Thoracic aorta (tissue), 2 donors: ENCODE measurements at regions not wholly inside any gene's neighbourhood (a gene's known extent, or its start where the extent isn't known, plus 50 kb on each side); places are given as distances from the start of the nearest gene placed in this dataset.

ENCODE experiments used
- ATAC-seq: fragments of 150-250 bp; one replicate; pipeline ENCODE4 v1.8.0; 2017; ENCODE audit warnings: low read depth; ENCODE audit not compliant: insufficient number of reproducible peaks, low FRiP score
- DNase-seq: peaks from one replicate; pipeline ENCODE4 v3.0.0-alpha.2; 2020; ENCODE audit warnings: low spot score
- H3K27ac ChIP-seq, 2 donors: fragments of 200-600 bp; sonication (generic); 1 replicate in 1 of 2; 2 replicates in 1 of 2; pipeline ENCODE4 v1.5.1; 2016; ENCODE audit warnings: mild to moderate bottlenecking in 2 of 2, moderate library complexity in 2 of 2
- H3K27me3 ChIP-seq: fragments of 200-600 bp; sonication (generic); replicated peaks from 2 replicates; pipeline ENCODE4 v1.6.0; 2016; ENCODE audit warnings: mild to moderate bottlenecking; ENCODE audit not compliant: insufficient read depth
- H3K36me3 ChIP-seq: fragments of 200-600 bp; sonication (generic); one replicate; pipeline ENCODE4 v1.5.1; 2016
- H3K4me1 ChIP-seq, 2 donors: fragments of 200-600 bp; sonication (generic); 1 replicate in 1 of 2; 2 replicates in 1 of 2; pipeline versions ENCODE4 v1.5.1 to v1.6.0; 2016; ENCODE audit warnings: low read depth in 2 of 2, mild to moderate bottlenecking in 1 of 2; ENCODE audit not compliant: control insufficient read depth in 1 of 2
- H3K4me3 ChIP-seq: fragments of 200-600 bp; sonication (generic); 2 replicates; pipeline ENCODE4 v1.5.1; 2016; ENCODE audit warnings: mild to moderate bottlenecking
- H3K9me3 ChIP-seq: fragments of 200-600 bp; sonication (generic); 2 replicates; pipeline ENCODE4 v1.5.1; 2016
- CTCF ChIP-seq: fragments of 200-600 bp; sonication (generic); IDR thresholded peaks from one replicate; pipeline ENCODE4 v1.5.1; 2019; ENCODE audit warnings: antibody characterized with exemption

- DNase-seq (no peak), ATAC-seq (no peak)
- peaks cover 9 to 21% of the 10 kb centered on the region in 2 donors for H3K4me1 ChIP-seq
- no peaks in the 10 kb centered on the region for H3K9me3 ChIP-seq
- H3K4me3 ChIP-seq, result no peak overlapping the region
- no peak for TF ChIP-seq CTCF
- H3K27me3 ChIP-seq, result no peaks in the 10 kb centered on the region
- no peak overlapping the region for H3K27ac ChIP-seq
- H3K36me3 ChIP-seq, result no peaks in the 10 kb centered on the region
Observed at GRCh38 chr2:220036431-220036830, 409.0 kb downstream of the SLC4A3 start.

GRCh38 chr2:220040346-220040745, 412.9 kb downstream of the SLC4A3 start:
- Histone ChIP-seq H3K36me3 (no peaks in the 10 kb centered on the region), H3K4me3 (no peak overlapping the region), H3K9me3 (no peaks in the 10 kb centered on the region), H3K27ac (no peak overlapping the region), H3K27me3 (no peaks in the 10 kb centered on the region), H3K4me1 (no peaks in the 10 kb centered on the region)
- no peak for TF ChIP-seq CTCF
- no peak for DNase-seq
- ATAC-seq, result no peak

DNA sequence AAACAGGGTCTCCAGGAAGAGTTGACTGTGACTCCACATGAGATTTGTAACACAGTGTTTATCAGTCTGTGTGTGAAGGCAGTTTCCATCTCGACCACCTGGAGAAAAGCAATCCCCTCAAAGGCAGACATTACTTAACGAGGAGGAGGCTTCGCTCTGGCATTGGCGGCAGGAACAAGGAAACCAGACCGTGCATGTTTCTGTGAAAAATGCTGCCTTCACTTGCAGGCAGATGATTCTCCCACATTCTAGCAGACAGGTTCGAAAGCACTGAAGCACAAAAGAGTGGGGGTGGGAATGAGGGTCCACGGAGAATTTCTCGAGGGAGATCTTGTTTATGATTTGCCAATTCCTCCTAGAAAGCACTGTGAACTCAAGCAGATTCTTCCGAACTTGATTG, 414.0 kb downstream of the SLC4A3 start:
- H3K9me3 ChIP-seq, result no peaks in the 10 kb centered on the region
- no peaks in the 10 kb centered on the region for H3K27me3 ChIP-seq
- ATAC-seq (no peak), DNase-seq (no peak)
- H3K36me3 ChIP-seq, result no peaks in the 10 kb centered on the region
- no peak overlapping the region for H3K27ac ChIP-seq
- no peak overlapping the region for H3K4me3 ChIP-seq
- TF ChIP-seq CTCF, result no peak
- H3K4me1 ChIP-seq, result no peaks in the 10 kb centered on the region

- Histone ChIP-seq H3K9me3 (no peaks in the 10 kb centered on the region), H3K27me3 (no peaks in the 10 kb centered on the region), H3K36me3 (no peaks in the 10 kb centered on the region), H3K4me1 (no peaks in the 10 kb centered on the region), H3K4me3 (no peak overlapping the region), H3K27ac (no peak overlapping the region)
- no peak for ATAC-seq
- TF ChIP-seq CTCF, result no peak
- DNase-seq, result no peak
Observed at GRCh38 chr2:220043155-220043989, 415.9 kb downstream of the SLC4A3 start.

- no peaks in the 10 kb centered on the region for H3K27me3 ChIP-seq
- no peaks in the 10 kb centered on the region for H3K9me3 ChIP-seq
- no peak overlapping the region for H3K4me3 ChIP-seq
- H3K27ac ChIP-seq, result no peak overlapping the region
- TF ChIP-seq CTCF, result no peak
- DNase-seq, result no peak
- no peaks in the 10 kb centered on the region for H3K4me1 ChIP-seq
- ATAC-seq, result no peak
- no peaks in the 10 kb centered on the region for H3K36me3 ChIP-seq
Observed at GRCh38 chr2:220043990-220044335, 416.5 kb downstream of the SLC4A3 start.
